ENCODE measurements at regions not wholly inside any gene's neighbourhood (a gene's known extent, or its start where the extent isn't known, plus 50 kb on each side); places are given as distances from the start of the nearest gene placed in this dataset.

- Histone ChIP-seq H3K27ac (ENCODE audit: low read length) (no peak overlapping the region), H3K4me3 (ENCODE audit: low read length) (no peak overlapping the region), H3K36me3 (ENCODE audit: control insufficient read depth, insufficient read depth, low read length) (no peaks in the 10 kb centered on the region), H3K9me3 (replicated peaks; ENCODE audit: control insufficient read depth, low read depth, low read length) (no peaks in the 10 kb centered on the region), H3K27me3 (ENCODE audit: control insufficient read depth, insufficient read depth, low read length) (no peaks in the 10 kb centered on the region), H3K4me1 (ENCODE audit: control insufficient read depth, insufficient read depth, low read length) (no peaks in the 10 kb centered on the region)
- no peak for DNase-seq
- 60% methylated on average over 1 of the region's 1 CpG for WGBS (ENCODE audit: insufficient coverage)
Observed at GRCh38 chr6:51502996-51503395, 584.4 kb downstream of the PKHD1 start.

GRCh38 chr6:51505434-51505833, 582.0 kb downstream of the PKHD1 start:
- no peaks in the 10 kb centered on the region for H3K27me3 ChIP-seq (ENCODE audit: control insufficient read depth, insufficient read depth, low read length)
- no peaks in the 10 kb centered on the region for H3K4me1 ChIP-seq (ENCODE audit: control insufficient read depth, insufficient read depth, low read length)
- no peak overlapping the region for H3K27ac ChIP-seq (ENCODE audit: low read length)
- H3K9me3 ChIP-seq (replicated peaks; ENCODE audit: control insufficient read depth, low read depth, low read length), result no peaks in the 10 kb centered on the region
- H3K36me3 ChIP-seq (ENCODE audit: control insufficient read depth, insufficient read depth, low read length), result no peaks in the 10 kb centered on the region
- no peak overlapping the region for H3K4me3 ChIP-seq (ENCODE audit: low read length)
- DNase-seq, result no peak

GRCh38 chr6:51509597-51509996, 577.8 kb downstream of the PKHD1 start:
- Histone ChIP-seq H3K4me1 (ENCODE audit: control insufficient read depth, insufficient read depth, low read length) (no peaks in the 10 kb centered on the region), H3K9me3 (replicated peaks; ENCODE audit: control insufficient read depth, low read depth, low read length) (no peaks in the 10 kb centered on the region), H3K27me3 (ENCODE audit: control insufficient read depth, insufficient read depth, low read length) (no peaks in the 10 kb centered on the region), H3K4me3 (ENCODE audit: low read length) (no peak overlapping the region), H3K36me3 (ENCODE audit: control insufficient read depth, insufficient read depth, low read length) (no peaks in the 10 kb centered on the region), H3K27ac (ENCODE audit: low read length) (no peak overlapping the region)
- DNase-seq, result no peak
- WGBS (ENCODE audit: insufficient coverage), result no CpG with 5 or more reads among the region's 5 CpGs

GRCh38 chr6:51511081-51511480, 576.3 kb downstream of the PKHD1 start:
- Histone ChIP-seq H3K4me3 (ENCODE audit: low read length) (no peak overlapping the region), H3K27me3 (ENCODE audit: control insufficient read depth, insufficient read depth, low read length) (no peaks in the 10 kb centered on the region), H3K9me3 (replicated peaks; ENCODE audit: control insufficient read depth, low read depth, low read length) (no peaks in the 10 kb centered on the region), H3K27ac (ENCODE audit: low read length) (no peak overlapping the region), H3K36me3 (ENCODE audit: control insufficient read depth, insufficient read depth, low read length) (no peaks in the 10 kb centered on the region), H3K4me1 (ENCODE audit: control insufficient read depth, insufficient read depth, low read length) (no peaks in the 10 kb centered on the region)
- no peak for DNase-seq

GRCh38 chr6:51513891-51514747, 573.3 kb downstream of the PKHD1 start:
- DNase-seq, result no peak

GRCh38 chr6:51514748-51515402, 572.5 kb downstream of the PKHD1 start:
- no peaks in the 10 kb centered on the region for H3K27me3 ChIP-seq (ENCODE audit: control insufficient read depth, insufficient read depth, low read length)
- H3K4me3 ChIP-seq (ENCODE audit: low read length), result no peak overlapping the region
- WGBS (ENCODE audit: insufficient coverage), result no CpG with 5 or more reads among the region's 1 CpG
- no peaks in the 10 kb centered on the region for H3K9me3 ChIP-seq (replicated peaks; ENCODE audit: control insufficient read depth, low read depth, low read length)
- no peak for DNase-seq
- no peak overlapping the region for H3K27ac ChIP-seq (ENCODE audit: low read length)
- H3K36me3 ChIP-seq (ENCODE audit: control insufficient read depth, insufficient read depth, low read length), result no peaks in the 10 kb centered on the region
- no peaks in the 10 kb centered on the region for H3K4me1 ChIP-seq (ENCODE audit: control insufficient read depth, insufficient read depth, low read length)

More at GRCh38 chr6:51513891-51514747, 573.3 kb downstream of the PKHD1 start:
- Histone ChIP-seq H3K4me1 (ENCODE audit: control insufficient read depth, insufficient read depth, low read length) (no peaks in the 10 kb centered on the region), H3K9me3 (replicated peaks; ENCODE audit: control insufficient read depth, low read depth, low read length) (no peaks in the 10 kb centered on the region), H3K27me3 (ENCODE audit: control insufficient read depth, insufficient read depth, low read length) (no peaks in the 10 kb centered on the region), H3K36me3 (ENCODE audit: control insufficient read depth, insufficient read depth, low read length) (no peaks in the 10 kb centered on the region), H3K4me3 (ENCODE audit: low read length) (no peak overlapping the region), H3K27ac (ENCODE audit: low read length) (no peak overlapping the region)
- WGBS (ENCODE audit: insufficient coverage), result 32% methylated on average over 4 of the region's 13 CpGs

- Histone ChIP-seq H3K9me3 (replicated peaks; ENCODE audit: control insufficient read depth, low read depth, low read length) (no peaks in the 10 kb centered on the region), H3K4me1 (ENCODE audit: control insufficient read depth, insufficient read depth, low read length) (no peaks in the 10 kb centered on the region), H3K27ac (ENCODE audit: low read length) (no peak overlapping the region), H3K27me3 (ENCODE audit: control insufficient read depth, insufficient read depth, low read length) (no peaks in the 10 kb centered on the region), H3K36me3 (ENCODE audit: control insufficient read depth, insufficient read depth, low read length) (no peaks in the 10 kb centered on the region), H3K4me3 (ENCODE audit: low read length) (no peak overlapping the region)
- WGBS (ENCODE audit: insufficient coverage), result 92% methylated on average over 2 of the region's 3 CpGs
- no peak for DNase-seq
Observed at GRCh38 chr6:51526049-51526448, 561.4 kb downstream of the PKHD1 start.

GRCh38 chr6:51526922-51527321, 560.5 kb downstream of the PKHD1 start:
- no peak overlapping the region for H3K27ac ChIP-seq (ENCODE audit: low read length)
- H3K4me3 ChIP-seq (ENCODE audit: low read length), result no peak overlapping the region
- no peaks in the 10 kb centered on the region for H3K4me1 ChIP-seq (ENCODE audit: control insufficient read depth, insufficient read depth, low read length)
- 87% methylated on average over 2 of the region's 5 CpGs for WGBS (ENCODE audit: insufficient coverage)
- H3K27me3 ChIP-seq (ENCODE audit: control insufficient read depth, insufficient read depth, low read length), result no peaks in the 10 kb centered on the region
- no peak for DNase-seq
- H3K36me3 ChIP-seq (ENCODE audit: control insufficient read depth, insufficient read depth, low read length), result no peaks in the 10 kb centered on the region
- H3K9me3 ChIP-seq (replicated peaks; ENCODE audit: control insufficient read depth, low read depth, low read length), result no peaks in the 10 kb centered on the region

GRCh38 chr6:51528556-51528955, 558.9 kb downstream of the PKHD1 start:
- Histone ChIP-seq H3K9me3 (replicated peaks; ENCODE audit: control insufficient read depth, low read depth, low read length) (no peaks in the 10 kb centered on the region), H3K27ac (ENCODE audit: low read length) (no peak overlapping the region), H3K4me1 (ENCODE audit: control insufficient read depth, insufficient read depth, low read length) (no peaks in the 10 kb centered on the region), H3K4me3 (ENCODE audit: low read length) (no peak overlapping the region), H3K36me3 (ENCODE audit: control insufficient read depth, insufficient read depth, low read length) (no peaks in the 10 kb centered on the region), H3K27me3 (ENCODE audit: control insufficient read depth, insufficient read depth, low read length) (no peaks in the 10 kb centered on the region)
- WGBS (ENCODE audit: insufficient coverage), result 100% methylated on average over 1 of the region's 1 CpG
- DNase-seq, result no peak

GRCh38 chr6:51529240-51529639, 558.2 kb downstream of the PKHD1 start:
- WGBS (ENCODE audit: insufficient coverage), result 100% methylated on average over 1 of the region's 1 CpG
- Histone ChIP-seq H3K27ac (ENCODE audit: low read length) (no peak overlapping the region), H3K27me3 (ENCODE audit: control insufficient read depth, insufficient read depth, low read length) (no peaks in the 10 kb centered on the region), H3K36me3 (ENCODE audit: control insufficient read depth, insufficient read depth, low read length) (no peaks in the 10 kb centered on the region), H3K4me1 (ENCODE audit: control insufficient read depth, insufficient read depth, low read length) (no peaks in the 10 kb centered on the region), H3K4me3 (ENCODE audit: low read length) (no peak overlapping the region), H3K9me3 (replicated peaks; ENCODE audit: control insufficient read depth, low read depth, low read length) (no peaks in the 10 kb centered on the region)
- no peak for DNase-seq
